GM12878 (cell line): ENCODE measurements at regions not wholly inside any gene's neighbourhood (a gene's known extent, or its start where the extent isn't known, plus 50 kb on each side); places are given as distances from the start of the nearest gene placed in this dataset.

ENCODE experiments used
- ATAC-seq: fragments of 200-7000 bp; cut with Tn5 transposase; 3 replicates; pipeline ENCODE4 v1.9.1; 2020; ENCODE audit warnings: mild to moderate bottlenecking, moderate library complexity
- BruUV-seq: library from RNA; stranded (reverse); fragments of 400-500 nt; replicated peaks from 2 replicates; lab custom pipeline; 2021; lab: Mats Ljungman, UMichigan
- CTCF ChIA-PET: fragments of 300-600 bp; sonication (Branson Sonifier 250); formaldehyde crosslinking; extraction: SDS; loops from one replicate; lab custom pipeline; 2021; ENCODE audit warnings: inconsistent platforms; lab: Yijun Ruan, JAX
- POLR2A ChIA-PET: fragments of 350-600 bp; formaldehyde crosslinking; extraction: SDS; loops from one replicate; lab custom pipeline; 2021; ENCODE audit warnings: inconsistent platforms; lab: Charles Lee
- RAD21 ChIA-PET: fragments of 300-600 bp; sonication (Branson Sonifier 250); formaldehyde crosslinking; loops from one replicate; lab custom pipeline; 2023; ENCODE audit warnings: antibody characterized with exemption; ENCODE audit not compliant: unreplicated experiment; lab: Charles Lee
- SMC1A ChIA-PET: fragments of 300-600 bp; sonication (Branson Sonifier 250); formaldehyde crosslinking; loops from one replicate; lab custom pipeline; 2023; ENCODE audit not compliant: unreplicated experiment, uncharacterized antibody; lab: Charles Lee
- DNase-seq: peaks from one replicate; pipeline ENCODE4 v3.0.0-alpha.2; 2011; ENCODE audit warnings: low read depth, low spot score
- FAIRE-seq: peaks from 3 replicates; lab custom pipeline; 2011; peaks lifted over from hg19 to GRCh38; lab: Jason Lieb, UNC
- H2AFZ ChIP-seq: 2 replicates; pipeline ENCODE4 v1.6.0; 2011; ENCODE audit warnings: low read depth, low read length, control low read depth; ENCODE audit not compliant: control insufficient read depth
- H3K27ac ChIP-seq: 2 replicates; pipeline ENCODE4 v1.5.1; 2011; ENCODE audit warnings: control low read depth; ENCODE audit not compliant: control insufficient read depth, insufficient read depth
- H3K27me3 ChIP-seq, 2 experiments: replicated peaks in 1 of 2; 2 replicates each; pipeline versions ENCODE4 v1.6.0 to v1.6.1; 2011; ENCODE audit warnings: low read length in 1 of 2; ENCODE audit not compliant: control insufficient read depth in 2 of 2, insufficient read depth in 2 of 2
- H3K36me3 ChIP-seq, 2 experiments: 2 replicates each; pipeline ENCODE4 v1.5.1; 2011; ENCODE audit warnings: low read length in 1 of 2; ENCODE audit not compliant: control insufficient read depth in 2 of 2, insufficient read depth in 2 of 2
- H3K4me1 ChIP-seq: 2 replicates; pipeline ENCODE4 v1.6.1; 2011; ENCODE audit warnings: mild to moderate bottlenecking, low read length, moderate library complexity, mixed read lengths; ENCODE audit not compliant: control insufficient read depth, insufficient read depth
- H3K4me2 ChIP-seq: 2 replicates; pipeline ENCODE4 v1.6.0; 2011; ENCODE audit warnings: control low read depth; ENCODE audit not compliant: control insufficient read depth, insufficient read depth
- H3K4me3 ChIP-seq: fragments of 200-600 bp; sonication (generic); 2 replicates; pipeline ENCODE4 v1.5.1; 2016
- H3K79me2 ChIP-seq: 2 replicates; pipeline ENCODE4 v1.6.0; 2011; ENCODE audit warnings: low read length; ENCODE audit not compliant: control insufficient read depth, insufficient read depth
- H3K9ac ChIP-seq: 2 replicates; pipeline ENCODE4 v1.8.0; 2011; ENCODE audit warnings: low read length, control low read depth, mixed read lengths; ENCODE audit not compliant: control insufficient read depth, insufficient read depth
- H3K9me3 ChIP-seq: replicated peaks from 3 replicates; pipeline ENCODE4 v1.5.1; 2011; ENCODE audit warnings: mild to moderate bottlenecking, low read length; ENCODE audit not compliant: control insufficient read depth, insufficient read depth
- H4K20me1 ChIP-seq: 2 replicates; pipeline ENCODE4 v1.6.0; 2011; ENCODE audit not compliant: control insufficient read depth, insufficient read depth
- BCLAF1 ChIP-seq: fragments of 450-650 bp; IDR thresholded peaks from 2 replicates; pipeline ENCODE4 v1.6.1; 2017; ENCODE audit warnings: antibody characterized with exemption, mild to moderate bottlenecking, moderate library complexity
- CBFB ChIP-seq: IDR thresholded peaks from 2 replicates; pipeline ENCODE4 v1.6.1; 2016; ENCODE audit warnings: antibody characterized with exemption, low read depth
- FOXK2 ChIP-seq: fragments of 450-650 bp; IDR thresholded peaks from 2 replicates; pipeline ENCODE4 v1.6.1; 2017; ENCODE audit warnings: mild to moderate bottlenecking, moderate library complexity
- LARP7 ChIP-seq: fragments of 450-650 bp; IDR thresholded peaks from 2 replicates; pipeline ENCODE4 v1.6.1; 2017; ENCODE audit warnings: mild to moderate bottlenecking
- MEF2A ChIP-seq: IDR thresholded peaks from 2 replicates; pipeline ENCODE4 v1.6.1; 2011; ENCODE audit warnings: low read depth, mild to moderate bottlenecking, low read length, moderate library complexity; ENCODE audit not compliant: insufficient read depth
- MEF2B ChIP-seq: fragments of 450-650 bp; IDR thresholded peaks from 2 replicates; pipeline ENCODE4 v1.6.1; 2018; ENCODE audit warnings: mild to moderate bottlenecking, moderate library complexity; ENCODE audit not compliant: partially characterized antibody, poor library complexity, severe bottlenecking
- MYC ChIP-seq: IDR thresholded peaks from 2 replicates; pipeline ENCODE4 v1.6.1; 2011; ENCODE audit warnings: mild to moderate bottlenecking, low read length, moderate library complexity, inconsistent platforms; ENCODE audit not compliant: insufficient read depth, insufficient replicate concordance, insufficient read length, severe bottlenecking
- NR2C2 ChIP-seq: IDR thresholded peaks from 2 replicates; pipeline ENCODE4 v1.6.1; 2011; ENCODE audit warnings: borderline replicate concordance, low read depth; ENCODE audit not compliant: control insufficient read depth, insufficient read length
- POLR2AphosphoS5 ChIP-seq: IDR thresholded peaks from 2 replicates; pipeline ENCODE4 v1.6.1; 2011; ENCODE audit warnings: mild to moderate bottlenecking, low read length, inconsistent platforms
- POU2F2 ChIP-seq: IDR thresholded peaks from 3 replicates; pipeline ENCODE4 v1.6.1; 2011; ENCODE audit warnings: low read depth, mild to moderate bottlenecking, low read length, borderline replicate concordance
- WGBS: methylation state at CpG from one replicate; pipeline ENCODE4 v1.1.6; 2016; ENCODE audit warnings: low lambda C conversion rate; ENCODE audit not compliant: insufficient replicate concordance, insufficient coverage; ENCODE audit errors: missing lambda C conversion rate; 5-methylcytosine and 5-hydroxymethylcytosine counted together
- in situ Hi-C: fragments of 300-500 bp; cut with MboI; formaldehyde crosslinking; loops from 9 replicates; pipeline ENCODE4 v1.14.3; 2018; ENCODE audit warnings: mixed read lengths
- intact Hi-C: fragments of 100-400 bp; cut with micrococcal nuclease; formaldehyde crosslinking; loops from one replicate; pipeline ENCODE4 v1.14.2; 2022; ENCODE audit not compliant: unreplicated experiment

GRCh38 chr3:132870541-132870940 is 148.3 kb upstream of the NPHP3 start (continued):
- TF ChIP-seq MEF2A, result no peak
- no peak for TF ChIP-seq POLR2AphosphoS5
- no peak for TF ChIP-seq LARP7
- TF ChIP-seq BCLAF1, result no peak
- no peak for TF ChIP-seq POU2F2
- TF ChIP-seq MYC, result no peak

- no peak for DNase-seq
- H3K27ac ChIP-seq, result no peak overlapping the region
- no peaks in the 10 kb centered on the region for H4K20me1 ChIP-seq
- ChIA-PET SMC1A (no interaction called here), RAD21 (no interaction called here), CTCF (no interaction called here), POLR2A (no interaction called here)
- TF ChIP-seq MEF2B (no peak), CBFB (no peak), FOXK2 (no peak), NR2C2 (no peak)
- intact Hi-C loops (no loop called here), in situ Hi-C loops (no loop called here)
- no peak for FAIRE-seq
- H3K9ac ChIP-seq, result no peak overlapping the region
- H2AFZ ChIP-seq, result no peak overlapping the region
- H3K36me3 ChIP-seq, result no peaks in the 10 kb centered on the region
- no peaks in the 10 kb centered on the region for H3K9me3 ChIP-seq
- no peaks in the 10 kb centered on the region for H3K27me3 ChIP-seq
- no peak overlapping the region for H3K4me3 ChIP-seq
- H3K4me1 ChIP-seq, result no peaks in the 10 kb centered on the region
- BruUV-seq, result no TSS peak
- no peak overlapping the region for H3K4me2 ChIP-seq
- WGBS, result 0% methylated on average over 1 of the region's 1 CpG
- H3K79me2 ChIP-seq, result no peaks in the 10 kb centered on the region
- ATAC-seq, result no peak
These were observed 145.7 kb upstream of the NPHP3 start for GRCh38 chr3:132867956-132868355.
